ENCODE measurements at regions not wholly inside any gene's neighbourhood (a gene's known extent, or its start where the extent isn't known, plus 50 kb on each side); places are given as distances from the start of the nearest gene placed in this dataset.

DNA sequence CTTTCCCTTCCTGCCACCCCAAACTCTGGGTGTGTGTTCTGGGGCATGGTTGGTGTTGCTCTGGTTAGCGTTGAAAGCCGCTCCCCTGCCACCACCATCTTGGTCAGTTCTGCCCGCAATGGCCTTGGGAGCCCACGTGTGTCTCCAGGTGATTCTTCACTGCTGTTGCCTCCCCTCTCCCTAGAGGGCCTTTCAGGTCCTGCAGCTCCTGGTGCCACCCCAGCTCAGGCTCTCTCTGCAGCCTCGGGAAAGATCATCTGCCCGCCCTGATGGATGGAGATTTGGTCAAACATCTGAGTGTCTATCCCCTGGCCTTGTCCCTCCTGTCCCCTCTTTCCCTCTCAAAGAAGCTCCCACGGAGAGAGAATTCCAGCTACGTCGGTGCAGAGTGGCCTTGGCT is 241.3 kb downstream of the RBFOX3 start:
- no peak for DNase-seq (ENCODE audit: low spot score)

DNA sequence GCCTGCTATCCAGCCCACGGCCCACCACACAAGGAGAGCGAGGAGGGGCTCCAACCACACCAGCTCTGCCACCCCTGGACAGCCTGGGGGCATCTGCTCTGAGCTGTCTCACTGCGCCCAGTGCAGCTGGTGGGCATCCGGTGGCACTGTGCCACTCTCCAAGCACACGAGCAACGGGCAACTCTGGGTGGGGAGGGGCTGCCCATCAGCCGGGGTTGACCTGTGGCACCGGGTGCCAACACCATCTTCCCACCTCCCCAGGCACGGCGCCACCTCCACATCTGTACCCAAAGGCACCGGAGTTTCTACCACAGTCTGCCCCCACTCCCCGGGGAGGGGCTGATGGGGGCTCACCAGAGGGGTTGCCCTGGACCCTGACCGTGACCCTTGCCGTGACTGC is 241.8 kb downstream of the RBFOX3 start:
- DNase-seq (ENCODE audit: low spot score): no peak

DNA sequence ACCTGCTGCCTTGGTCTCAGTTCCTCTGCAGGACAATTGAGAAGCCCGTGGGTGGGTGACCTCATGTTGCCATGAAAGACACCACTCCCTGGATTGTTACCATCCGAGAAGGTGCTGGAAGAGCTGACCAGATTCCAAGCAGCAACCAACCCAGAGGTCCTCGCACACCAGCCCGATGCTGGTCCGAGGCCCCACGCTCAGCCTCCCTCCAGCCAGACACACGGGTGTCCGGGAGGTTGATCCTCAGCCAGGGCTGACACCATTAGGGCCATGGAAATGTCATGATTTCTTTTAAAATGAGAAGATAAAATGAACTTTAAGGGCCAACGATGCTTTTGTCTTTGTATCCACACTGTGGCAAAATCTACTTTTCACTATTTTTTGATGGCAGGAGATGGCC is 242.3 kb downstream of the RBFOX3 start:
- DNase-seq (ENCODE audit: low spot score): no peak

DNA sequence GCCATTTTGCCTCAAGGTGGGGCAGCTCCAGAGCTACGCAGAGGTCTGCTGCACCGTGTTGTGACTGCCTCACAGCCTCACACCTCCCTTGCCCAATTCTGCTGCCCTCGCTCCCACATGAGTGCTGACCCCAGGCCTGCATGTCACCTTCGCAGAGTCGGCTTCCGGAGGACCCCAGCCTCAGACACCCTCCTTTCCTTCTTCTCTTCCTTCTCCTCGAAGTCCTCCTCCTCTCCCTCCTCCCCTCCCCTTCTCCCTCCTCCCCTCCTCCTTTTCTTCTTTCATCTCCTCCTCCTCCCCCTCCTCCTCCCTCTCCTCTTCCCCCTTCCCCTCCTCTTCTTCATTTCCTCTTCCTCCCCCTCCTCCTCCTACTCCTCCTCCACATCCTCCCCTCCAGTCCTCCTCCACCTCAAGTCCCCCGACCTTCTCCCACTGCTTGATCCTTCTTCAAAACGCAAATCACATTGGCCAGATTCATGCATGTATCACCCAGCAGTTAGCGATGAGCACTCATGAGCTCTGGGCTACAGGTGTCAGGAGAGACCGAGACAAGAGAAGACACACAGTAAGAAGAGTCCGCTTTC is 243.8 kb downstream of the RBFOX3 start:
- no peak for DNase-seq (ENCODE audit: low spot score)

DNA sequence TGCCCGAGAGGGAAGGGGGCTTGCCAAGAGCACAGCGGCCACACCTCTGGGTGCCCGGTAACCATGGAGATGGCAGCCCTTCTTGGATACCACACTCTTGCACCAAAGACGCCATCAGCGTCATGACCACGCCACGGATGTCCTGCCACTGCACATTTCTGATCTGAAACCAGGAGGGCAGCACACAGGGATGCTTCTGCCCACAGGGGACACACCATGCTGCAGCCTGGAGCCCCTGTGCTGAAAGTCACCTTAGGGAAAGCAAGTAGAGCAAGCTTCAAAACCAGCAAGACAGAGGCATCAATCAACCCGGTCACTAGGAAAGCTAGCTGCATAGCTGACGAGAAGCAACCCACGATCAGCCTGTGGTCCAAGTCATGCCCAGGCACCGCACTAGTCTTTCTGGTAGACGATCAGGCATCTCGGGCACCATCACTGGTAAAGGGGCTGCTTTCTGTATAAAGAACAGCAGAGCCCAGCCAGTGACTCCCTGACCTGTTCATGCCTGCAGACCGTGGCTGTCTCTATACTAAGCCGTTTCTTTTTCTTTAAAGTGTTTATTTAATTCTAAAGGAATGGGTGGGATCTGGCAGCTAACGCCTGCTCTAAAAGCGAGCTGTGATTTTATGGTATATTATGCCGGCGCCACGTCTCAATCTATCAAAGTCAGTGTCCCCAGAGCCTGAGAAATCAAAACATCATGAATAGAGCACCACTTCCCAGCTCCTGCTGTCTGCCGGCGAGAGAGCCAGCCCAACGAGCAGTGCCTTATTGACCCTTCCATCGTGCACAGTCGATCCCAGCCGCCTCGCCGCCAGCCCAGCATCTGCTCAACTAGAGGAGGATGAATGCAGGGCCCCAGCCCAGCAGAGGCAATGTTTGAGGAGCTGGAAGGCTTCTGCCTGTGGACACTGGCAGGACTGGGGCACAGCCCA is 244.7 kb downstream of the RBFOX3 start:
- DNase-seq (ENCODE audit: low spot score): no peak

DNA sequence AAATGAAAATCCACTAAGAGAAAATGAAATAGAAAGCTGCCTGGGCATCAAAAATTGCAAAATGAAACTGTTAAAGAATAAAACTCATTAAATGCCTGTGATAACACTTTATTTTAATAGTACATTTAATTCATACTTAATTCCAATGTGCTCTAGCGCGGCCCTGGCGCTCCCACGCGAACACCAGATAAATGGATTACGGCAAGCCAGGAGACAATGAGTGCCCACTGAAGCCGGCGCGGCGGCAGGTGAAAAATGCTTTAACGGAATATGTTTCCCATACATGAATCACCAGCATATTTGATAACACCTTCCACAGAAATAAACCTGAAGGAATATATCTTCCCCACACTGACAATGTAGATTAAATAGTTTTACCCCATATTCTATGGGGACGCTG is 245.5 kb downstream of the RBFOX3 start:
- DNase-seq (ENCODE audit: low spot score): no peak

DNA sequence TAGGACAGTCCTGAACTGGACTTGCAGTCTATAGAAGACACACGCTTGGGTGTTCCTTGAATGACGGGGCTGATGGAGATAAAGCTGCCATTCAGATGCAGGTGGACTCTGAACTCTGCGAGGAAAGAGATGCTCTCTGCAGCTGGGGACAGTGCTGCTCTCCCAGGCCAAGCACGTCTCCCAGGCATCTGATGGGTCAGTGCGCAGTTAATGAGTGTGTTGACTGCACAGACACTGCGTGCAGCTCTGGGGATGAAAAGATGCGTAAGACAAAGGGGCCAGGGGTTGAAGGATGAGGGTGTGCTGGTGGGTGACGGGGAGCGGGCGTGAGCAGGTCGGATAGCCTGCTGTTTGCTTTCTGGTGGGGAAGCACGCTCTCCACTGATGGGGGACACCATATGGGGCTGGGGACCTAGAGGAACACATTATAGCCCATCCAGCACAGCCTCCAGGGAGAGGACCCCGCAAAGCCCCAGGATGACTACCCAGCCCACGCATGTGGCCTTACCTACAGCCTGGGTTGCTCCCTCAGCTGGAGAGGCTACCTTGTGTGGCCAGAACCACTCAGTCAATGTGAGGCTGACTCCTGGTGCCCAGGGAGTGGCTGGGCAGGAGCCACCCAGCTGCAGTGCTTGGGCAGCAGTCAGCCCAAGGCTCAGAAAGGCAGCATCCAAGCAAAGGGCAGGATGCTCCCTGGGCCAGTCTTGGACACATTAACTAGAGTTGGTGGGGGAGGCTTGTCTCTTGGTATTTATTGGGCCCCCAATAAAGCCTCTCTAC is 246.3 kb downstream of the RBFOX3 start:
- DNase-seq (ENCODE audit: low spot score): no peak

DNA sequence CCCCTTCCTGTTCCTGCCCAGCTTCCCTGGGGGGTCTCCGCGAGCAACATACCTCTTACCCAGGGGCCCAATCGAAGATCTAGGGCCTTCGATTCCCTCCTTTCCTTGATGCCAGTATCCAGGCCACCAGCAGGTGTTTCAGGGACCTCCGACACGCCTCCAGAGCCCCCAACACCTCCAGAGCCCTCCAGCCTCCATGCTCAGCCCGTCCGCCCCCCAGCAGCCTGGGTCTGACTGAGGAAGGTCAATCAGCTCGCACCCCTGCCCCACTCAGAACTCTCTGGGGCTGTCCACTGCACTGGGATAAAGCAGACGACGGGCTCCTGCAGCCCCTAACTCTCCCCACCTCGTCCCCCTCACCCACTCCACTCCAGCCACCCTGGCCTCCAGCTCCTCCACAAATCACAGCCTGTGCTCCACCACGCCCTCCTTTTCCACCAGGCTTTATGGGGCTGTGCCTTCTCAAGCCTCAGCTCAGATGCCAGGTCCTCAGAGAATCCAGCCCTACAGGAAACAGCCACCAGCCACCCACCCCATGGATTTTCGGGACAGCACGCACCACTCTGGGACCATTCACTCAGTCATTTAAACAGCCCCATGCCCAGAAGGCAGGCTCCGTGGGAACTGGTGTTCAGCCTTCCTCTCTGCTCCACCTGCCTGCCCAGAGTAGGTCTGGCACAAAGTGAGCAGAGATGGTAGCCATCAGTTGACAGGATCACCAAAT is 247.1 kb downstream of the RBFOX3 start:
- DNase-seq (ENCODE audit: low spot score): no peak

DNA sequence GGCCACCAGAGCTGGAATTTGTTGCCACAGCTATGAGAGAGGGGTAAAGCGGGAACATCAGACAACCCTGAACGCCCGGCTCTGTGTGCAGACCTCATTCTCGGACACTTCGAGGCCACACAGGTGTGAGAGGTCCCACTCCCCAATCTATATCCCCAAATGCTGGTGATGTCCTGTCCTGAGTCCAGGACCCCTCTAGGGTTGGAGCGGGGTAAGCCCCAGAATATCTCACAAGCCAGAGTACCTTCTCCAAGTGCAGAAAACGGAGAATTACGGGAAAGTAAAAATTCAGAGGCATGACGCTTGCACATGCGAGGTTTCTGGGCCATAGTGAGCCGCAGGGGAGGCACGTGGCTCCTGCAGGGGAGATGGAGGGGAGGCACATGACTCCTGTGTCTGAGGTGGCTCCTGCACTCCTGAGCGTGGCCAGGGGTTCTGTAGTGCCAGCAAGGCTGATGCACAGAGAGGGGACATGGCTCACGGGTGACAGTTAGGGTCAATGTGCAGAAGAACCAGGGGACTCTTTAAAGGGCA is 248.0 kb downstream of the RBFOX3 start:
- DNase-seq (ENCODE audit: low spot score): no peak

DNA sequence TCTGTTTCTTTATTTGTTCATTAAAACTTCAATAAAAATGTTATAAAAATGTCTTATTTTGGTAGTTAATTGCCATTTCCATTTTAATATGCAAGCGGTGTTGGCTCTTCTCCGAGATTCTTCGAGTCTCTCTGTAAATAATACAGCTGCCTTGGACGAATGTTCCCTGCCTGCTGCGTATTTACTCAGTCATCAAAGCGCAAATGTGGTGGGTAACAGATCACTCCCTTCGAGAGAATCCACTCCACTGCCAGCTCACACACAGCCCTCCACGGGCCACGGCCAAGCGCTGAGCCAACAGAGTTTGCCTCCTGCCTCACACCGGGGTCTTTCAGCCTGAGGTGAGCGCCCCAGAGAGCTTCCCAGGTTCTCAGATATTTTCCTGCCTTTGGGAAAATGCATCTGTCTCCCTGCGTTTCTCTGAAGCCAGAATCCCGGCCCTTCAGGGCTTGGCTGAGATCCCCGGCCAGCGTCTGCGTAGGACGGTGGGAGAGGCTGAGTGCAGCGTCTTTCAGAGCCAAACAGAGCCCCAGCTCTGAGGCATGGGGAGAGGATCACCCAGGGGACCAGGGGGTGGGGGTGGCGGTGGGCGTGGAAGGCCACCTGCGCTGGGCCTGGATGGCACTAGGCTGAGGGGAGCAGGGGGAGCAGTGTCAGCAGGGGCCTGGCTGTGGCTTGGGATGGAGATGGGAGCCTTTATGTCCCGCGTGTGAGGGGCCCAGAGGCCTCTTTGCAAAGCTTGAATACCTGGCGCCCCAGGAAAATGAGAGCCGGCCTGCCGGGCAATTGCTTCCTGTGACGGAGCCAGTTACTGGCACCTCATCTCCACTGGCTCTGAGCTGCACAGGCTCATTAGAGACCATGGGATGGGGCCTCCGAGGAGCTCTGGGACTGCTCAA is 248.7 kb downstream of the RBFOX3 start:
- no peak for DNase-seq (ENCODE audit: low spot score)

DNA sequence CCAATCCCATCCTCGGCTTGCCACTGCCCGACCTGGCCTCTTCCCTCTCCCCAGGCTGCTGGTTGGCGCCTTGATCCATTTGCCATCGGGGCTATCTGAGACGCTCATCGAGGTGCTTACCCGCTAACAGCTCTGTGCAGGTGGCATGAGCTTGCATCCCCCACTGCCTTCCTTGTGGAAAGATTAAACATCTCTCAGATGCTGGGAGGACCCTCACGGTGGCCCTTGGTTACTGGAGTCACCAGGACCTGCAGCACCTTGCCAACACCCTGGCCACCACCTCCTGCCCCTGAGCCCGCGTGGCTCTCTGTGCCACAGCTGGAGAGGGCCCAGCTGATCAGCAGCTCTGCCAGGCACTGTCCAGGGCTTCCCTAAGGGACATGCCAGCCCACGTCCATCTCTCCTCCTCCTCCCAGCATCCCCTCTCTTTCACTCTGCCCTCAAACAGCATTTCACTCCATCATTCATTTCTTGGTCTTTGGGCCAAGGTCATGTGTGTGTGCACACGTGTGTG is 249.6 kb downstream of the RBFOX3 start:
- no peak for DNase-seq (ENCODE audit: low spot score)

DNA sequence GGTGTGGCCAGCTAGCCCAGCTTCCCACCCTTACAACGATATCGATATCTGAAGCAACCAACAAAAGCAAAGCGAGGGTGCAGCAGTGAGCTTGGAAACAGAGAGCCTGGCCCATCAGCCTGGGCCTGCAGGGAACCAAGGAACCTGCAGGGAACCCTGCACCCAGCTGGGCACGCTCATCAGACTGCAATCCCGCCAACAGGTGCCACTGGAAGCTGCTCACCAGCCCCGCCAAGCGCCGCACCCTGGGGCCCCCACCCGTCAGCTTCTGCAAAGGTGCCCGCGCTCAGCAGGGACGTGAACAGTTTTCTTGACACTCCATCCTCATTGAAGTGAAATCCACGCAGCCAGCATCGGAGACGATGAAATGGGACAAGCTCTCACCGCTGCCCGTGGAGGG is 250.7 kb downstream of the RBFOX3 start:
- DNase-seq (ENCODE audit: low spot score): no peak

DNA sequence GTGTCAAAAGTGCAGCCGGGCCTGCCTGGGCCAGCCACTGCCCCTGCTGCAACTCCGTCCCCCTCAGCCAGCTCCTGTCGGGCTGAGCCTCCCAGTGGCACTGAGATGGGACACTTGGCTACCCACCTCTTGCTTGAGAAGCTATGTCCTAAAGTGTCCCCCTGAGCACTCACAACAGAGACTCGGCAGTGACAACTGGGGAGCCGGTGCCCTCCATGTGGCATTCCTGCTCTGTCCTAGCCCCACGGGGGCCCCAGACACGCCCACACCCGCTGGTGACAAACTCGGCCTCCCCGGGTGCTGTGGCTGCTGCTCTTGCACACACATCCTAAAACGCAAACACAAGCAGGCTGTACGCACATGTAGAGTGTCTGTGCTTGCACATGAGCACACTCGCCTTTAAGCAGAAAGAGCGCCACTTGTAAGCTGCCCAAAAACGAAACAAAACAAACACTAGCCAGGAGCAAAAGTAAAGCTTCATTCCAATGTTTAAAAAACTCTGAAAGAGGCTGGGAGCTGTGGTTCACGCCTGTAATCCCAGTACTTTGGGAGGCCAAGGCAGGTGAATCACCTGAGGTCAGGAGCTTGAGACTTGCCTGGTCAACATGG is 253.9 kb downstream of the RBFOX3 start:
- DNase-seq (ENCODE audit: low spot score): no peak

DNA sequence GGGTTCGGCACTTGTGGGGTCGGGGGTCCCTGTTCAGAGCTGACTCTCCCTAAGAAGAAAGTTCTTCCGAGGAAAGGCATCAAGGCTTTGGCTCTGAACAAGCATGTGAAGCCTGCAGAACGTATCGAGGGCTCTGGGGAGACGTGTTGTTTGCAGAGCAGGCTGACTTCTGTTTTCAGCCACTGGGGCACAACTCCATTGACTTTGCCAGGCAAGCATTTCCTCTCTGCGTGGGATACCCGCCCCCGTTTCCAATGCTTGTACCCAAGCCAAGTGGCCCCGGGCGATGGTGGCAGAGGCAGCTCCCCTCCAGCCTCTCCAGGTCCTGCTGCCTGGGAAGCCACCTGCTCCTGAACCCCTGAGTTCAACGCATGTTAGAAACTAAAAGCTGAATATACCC is 255.7 kb downstream of the RBFOX3 start:
- no peak for DNase-seq (ENCODE audit: low spot score)

DNA sequence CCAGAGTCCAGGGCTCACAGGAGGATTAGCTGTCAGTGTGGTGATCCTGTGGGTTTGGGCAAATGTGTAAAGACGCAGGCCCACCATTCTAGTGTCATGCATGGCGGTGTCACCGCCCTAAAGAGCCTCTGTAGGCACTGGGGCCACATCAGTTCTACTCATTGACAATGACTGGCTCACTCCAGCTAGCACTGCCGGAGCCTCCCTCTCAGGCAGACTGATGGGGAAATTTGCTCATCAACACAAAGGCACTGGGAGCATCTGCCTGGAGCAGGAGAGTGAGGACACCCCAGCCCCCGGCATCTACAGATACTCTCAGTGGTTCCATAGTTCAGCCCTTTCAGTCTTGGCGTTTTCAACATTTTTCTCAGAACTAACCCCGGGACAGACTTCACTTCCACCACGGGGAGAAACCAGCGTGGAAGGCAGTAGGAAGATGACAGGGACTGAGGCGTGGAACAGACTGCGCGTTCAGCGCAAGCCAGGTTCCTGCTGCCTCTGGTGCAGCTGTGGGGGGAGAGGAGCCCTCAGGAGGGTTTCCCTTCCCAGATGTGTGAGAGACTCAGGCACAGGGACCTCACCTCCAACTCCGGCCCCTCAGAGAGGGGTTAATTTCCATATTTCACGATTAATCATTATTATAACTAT is 256.6 kb downstream of the RBFOX3 start:
- no peak for DNase-seq (ENCODE audit: low spot score)

DNA sequence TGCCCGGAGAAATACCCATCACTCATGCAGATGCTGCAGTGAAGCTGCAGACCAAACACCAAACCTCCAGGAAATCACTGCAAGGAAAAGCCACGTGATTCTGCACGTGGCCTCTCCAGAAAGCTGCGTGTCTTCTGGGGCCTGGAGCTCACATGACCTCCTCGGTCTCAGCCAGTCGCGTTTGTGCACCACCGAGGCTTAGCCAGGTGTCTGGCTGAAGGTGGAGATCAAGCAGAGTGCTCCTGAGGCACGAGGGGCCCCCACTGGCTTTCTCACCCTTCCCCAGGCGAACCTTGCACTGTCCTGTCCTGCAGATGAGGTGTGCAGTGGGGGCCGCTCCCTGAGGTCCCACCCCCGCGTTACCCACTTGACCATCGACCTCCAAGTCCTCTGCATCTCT is 257.3 kb downstream of the RBFOX3 start:
- no peak for DNase-seq (ENCODE audit: low spot score)

DNA sequence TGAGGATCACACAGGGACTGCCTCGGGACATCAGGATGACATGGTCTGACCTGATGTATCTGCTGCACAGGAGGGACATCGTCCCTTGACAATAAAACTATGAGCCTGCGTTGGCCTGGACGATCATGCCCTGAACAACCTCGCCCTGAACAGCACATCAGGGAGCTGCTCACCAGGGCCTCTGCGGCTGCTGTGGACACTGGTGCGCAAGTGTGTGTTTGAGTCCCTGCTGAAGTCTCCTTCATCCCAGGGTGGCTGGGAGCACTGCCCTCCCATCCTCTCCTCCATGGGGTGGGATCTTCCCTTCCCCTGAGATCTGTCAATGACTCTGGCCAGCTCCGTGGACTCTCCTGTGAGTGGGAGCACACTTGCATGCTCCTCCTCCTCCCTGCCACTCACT is 257.8 kb downstream of the RBFOX3 start:
- no peak for DNase-seq (ENCODE audit: low spot score)

DNA sequence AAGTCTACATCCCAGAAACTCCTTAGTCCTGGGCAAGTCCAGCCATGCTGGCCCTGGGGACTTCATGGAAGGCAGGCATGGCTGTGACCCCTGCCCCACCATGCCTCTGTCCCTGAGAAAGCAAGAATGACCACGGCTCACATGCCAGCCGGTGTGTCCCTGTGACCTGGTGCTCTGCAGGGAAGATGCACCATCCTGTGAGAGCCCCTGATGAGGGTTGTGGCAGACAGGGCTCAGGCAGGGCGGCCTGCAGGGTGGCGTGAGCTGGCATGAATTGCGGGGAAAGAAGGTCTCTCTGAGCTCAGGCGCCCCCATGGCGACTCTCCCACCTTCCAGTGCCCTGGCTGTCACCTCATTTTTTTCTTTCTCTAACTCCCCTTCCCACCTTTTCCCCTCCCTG is 260.3 kb downstream of the RBFOX3 start:
- DNase-seq (ENCODE audit: low spot score): no peak
